ENCODE measurements at regions not wholly inside any gene's neighbourhood (a gene's known extent, or its start where the extent isn't known, plus 50 kb on each side); places are given as distances from the start of the nearest gene placed in this dataset.

- TF ChIP-seq CTCF (IDR thresholded peaks at IDR 0.05): no peak
- no peaks in the 10 kb centered on the region for H3K36me3 ChIP-seq
- intact Hi-C loops (cut with DNase I): no loop called here
- H3K4me3 ChIP-seq: no peak overlapping the region
- no peak overlapping the region for H3K27ac ChIP-seq
- no peaks in the 10 kb centered on the region for H3K9me3 ChIP-seq
- H3K27me3 ChIP-seq: no peaks in the 10 kb centered on the region
- ATAC-seq: no peak
- H3K4me1 ChIP-seq: peaks cover 0 to 4% of the 10 kb centered on the region in 2 donors
- no peak for DNase-seq
These were observed 614.9 kb upstream of the FZD8 start for GRCh38 chr10:36256948-36257356.

- H3K27ac ChIP-seq: no peak overlapping the region
- DNase-seq: peak in 2 of 4 donors; percentile 32 to 39
- no peaks in the 10 kb centered on the region for H3K36me3 ChIP-seq
- intact Hi-C loops (cut with DNase I): no loop called here
- TF ChIP-seq CTCF (IDR thresholded peaks at IDR 0.05): no peak
- H3K27me3 ChIP-seq: no peaks in the 10 kb centered on the region
- no peaks in the 10 kb centered on the region for H3K9me3 ChIP-seq
- H3K4me3 ChIP-seq: no peak overlapping the region
- no peak for ATAC-seq
- peaks cover 0 to 4% of the 10 kb centered on the region in 2 donors for H3K4me1 ChIP-seq
These were observed 614.1 kb upstream of the FZD8 start for GRCh38 chr10:36256166-36256565.

GRCh38 chr10:36254199-36254598 is 612.1 kb upstream of the FZD8 start:
- no peak for TF ChIP-seq CTCF (IDR thresholded peaks at IDR 0.05)
- peaks cover 0 to 4% of the 10 kb centered on the region in 2 donors for H3K4me1 ChIP-seq
- intact Hi-C loops (cut with DNase I): no loop called here
- ATAC-seq: no peak
- H3K27ac ChIP-seq: no peak overlapping the region
- DNase-seq: peak in 1 of 4 donors; percentile 20
- no peak overlapping the region for H3K4me3 ChIP-seq
- H3K36me3 ChIP-seq: no peaks in the 10 kb centered on the region
- H3K9me3 ChIP-seq: no peaks in the 10 kb centered on the region
- H3K27me3 ChIP-seq: no peaks in the 10 kb centered on the region

GRCh38 chr10:36253731-36254130 is 611.6 kb upstream of the FZD8 start:
- H3K36me3 ChIP-seq: no peaks in the 10 kb centered on the region
- peaks cover 0 to 4% of the 10 kb centered on the region in 2 donors for H3K4me1 ChIP-seq
- no peak for TF ChIP-seq CTCF (IDR thresholded peaks at IDR 0.05)
- no peak overlapping the region for H3K4me3 ChIP-seq
- no peak for DNase-seq
- H3K27me3 ChIP-seq: no peaks in the 10 kb centered on the region
- no peak overlapping the region for H3K27ac ChIP-seq
- intact Hi-C loops (cut with DNase I): no loop called here
- ATAC-seq: no peak
- no peaks in the 10 kb centered on the region for H3K9me3 ChIP-seq

- intact Hi-C loops (cut with DNase I): no loop called here
- H3K36me3 ChIP-seq: no peaks in the 10 kb centered on the region
- no peak for ATAC-seq
- DNase-seq: no peak
- TF ChIP-seq CTCF (IDR thresholded peaks at IDR 0.05): no peak
- H3K4me1 ChIP-seq: peaks cover 0 to 4% of the 10 kb centered on the region in 2 donors
- no peak overlapping the region for H3K27ac ChIP-seq
- H3K9me3 ChIP-seq: no peaks in the 10 kb centered on the region
- H3K27me3 ChIP-seq: no peaks in the 10 kb centered on the region
- no peak overlapping the region for H3K4me3 ChIP-seq
These were observed 609.0 kb upstream of the FZD8 start for GRCh38 chr10:36251068-36251467.

All from left lung (tissue), 4 donors.